Calu3 (cell line): ENCODE measurements at regions not wholly inside any gene's neighbourhood (a gene's known extent, or its start where the extent isn't known, plus 50 kb on each side); places are given as distances from the start of the nearest gene placed in this dataset.

Experiments used
- BruUV-seq: library from RNA; stranded (reverse); fragments of 400-500 nt; replicated peaks from 2 replicates; lab custom pipeline; 2021; lab: Mats Ljungman, UMichigan
- CTCF ChIA-PET: fragments of 300-600 bp; sonication (Branson Sonifier 250); formaldehyde crosslinking; loops from one replicate; lab custom pipeline; 2022; ENCODE audit warnings: antibody characterized with exemption; lab: Charles Lee
- DNase-seq: peaks from one replicate; pipeline ENCODE4 v3.0.0; 2022
- H3K27ac Mint-ChIP-seq: one replicate; pipeline ENCODE4 v1.8.0; 2022; ENCODE audit warnings: mixed read lengths; ENCODE audit not compliant: unreplicated experiment
- H3K27me3 Mint-ChIP-seq: one replicate; pipeline ENCODE4 v1.8.0; 2022; ENCODE audit warnings: mixed read lengths; ENCODE audit not compliant: unreplicated experiment
- H3K36me3 Mint-ChIP-seq: one replicate; pipeline ENCODE4 v1.8.0; 2022; ENCODE audit warnings: mild to moderate bottlenecking, moderate library complexity, mixed read lengths; ENCODE audit not compliant: insufficient read depth, unreplicated experiment
- H3K4me1 Mint-ChIP-seq: one replicate; pipeline ENCODE4 v1.8.0; 2022; ENCODE audit warnings: mild to moderate bottlenecking, low read depth, mixed read lengths; ENCODE audit not compliant: unreplicated experiment
- H3K4me3 Mint-ChIP-seq: one replicate; pipeline ENCODE4 v1.8.0; 2022; ENCODE audit warnings: mild to moderate bottlenecking, low read depth, moderate library complexity, mixed read lengths; ENCODE audit not compliant: unreplicated experiment
- H3K9me3 Mint-ChIP-seq: one replicate; pipeline ENCODE4 v1.8.0; 2022; ENCODE audit warnings: low read depth, mixed read lengths; ENCODE audit not compliant: unreplicated experiment
- CTCF ChIP-seq: fragments of 200-600 bp; IDR thresholded peaks from one replicate; pipeline ENCODE4 v1.8.0; 2022; ENCODE audit warnings: antibody characterized with exemption; ENCODE audit not compliant: unreplicated experiment
- intact Hi-C: fragments of 100-400 bp; cut with micrococcal nuclease; formaldehyde crosslinking; loops from one replicate; pipeline ENCODE4 v1.10.0; 2022; ENCODE audit not compliant: unreplicated experiment

DNA sequence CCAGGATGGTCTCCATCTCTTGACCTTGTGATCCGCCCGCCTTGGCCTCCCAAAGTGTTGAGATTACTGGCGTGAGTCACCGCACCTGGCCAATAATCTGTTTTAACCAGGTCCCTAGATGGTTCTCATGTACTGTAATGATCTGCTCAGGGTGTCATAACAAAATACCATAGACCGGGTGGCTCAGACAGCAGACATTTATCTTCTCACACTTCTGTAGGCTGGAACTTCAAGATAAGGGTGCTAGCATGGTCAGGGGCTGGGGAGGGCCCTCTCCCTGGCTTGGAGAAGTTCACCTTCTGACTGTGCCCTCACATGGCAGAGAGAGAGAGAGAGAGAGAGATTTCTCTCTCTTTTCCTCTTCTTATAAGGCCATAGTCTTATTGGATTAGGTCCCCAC lies 279.4 kb upstream of the LYZL1 start:
- H3K4me3 Mint-ChIP-seq, result no peak overlapping the region
- CTCF ChIA-PET, result no interaction called here
- H3K27me3 Mint-ChIP-seq, result no peaks in the 10 kb centered on the region
- no peaks in the 10 kb centered on the region for H3K36me3 Mint-ChIP-seq
- no peaks in the 10 kb centered on the region for H3K4me1 Mint-ChIP-seq
- no peak for TF ChIP-seq CTCF
- intact Hi-C loops, result no loop called here
- BruUV-seq, result no TSS peak
- no peaks in the 10 kb centered on the region for H3K9me3 Mint-ChIP-seq
- no peak for DNase-seq
- H3K27ac Mint-ChIP-seq, result no peak overlapping the region

DNA sequence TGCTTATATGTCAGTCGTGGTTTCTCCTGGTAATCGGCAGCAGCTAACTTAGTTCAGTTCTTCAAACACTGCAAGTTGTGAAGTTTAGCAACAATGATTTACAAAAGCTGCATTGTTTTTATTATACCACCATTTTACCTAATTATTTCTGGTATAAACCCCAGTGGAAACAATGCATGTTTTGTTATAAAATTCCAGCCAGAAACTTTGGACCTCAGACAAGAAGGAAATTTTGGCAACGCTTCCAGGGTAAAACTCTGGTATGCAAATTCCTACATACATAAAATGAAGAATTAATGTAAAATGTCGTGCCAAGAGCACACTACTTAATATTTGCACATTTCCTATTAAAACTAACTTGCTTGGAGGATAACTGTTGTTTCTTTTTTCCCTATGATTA lies 277.4 kb upstream of the LYZL1 start:
- Mint-ChIP-seq H3K4me1 (no peaks in the 10 kb centered on the region), H3K36me3 (no peaks in the 10 kb centered on the region), H3K27ac (no peak overlapping the region), H3K4me3 (no peak overlapping the region), H3K27me3 (no peaks in the 10 kb centered on the region), H3K9me3 (no peaks in the 10 kb centered on the region)
- CTCF ChIA-PET, result no interaction called here
- no peak for TF ChIP-seq CTCF
- intact Hi-C loops, result no loop called here
- BruUV-seq, result no TSS peak
- no peak for DNase-seq

DNA sequence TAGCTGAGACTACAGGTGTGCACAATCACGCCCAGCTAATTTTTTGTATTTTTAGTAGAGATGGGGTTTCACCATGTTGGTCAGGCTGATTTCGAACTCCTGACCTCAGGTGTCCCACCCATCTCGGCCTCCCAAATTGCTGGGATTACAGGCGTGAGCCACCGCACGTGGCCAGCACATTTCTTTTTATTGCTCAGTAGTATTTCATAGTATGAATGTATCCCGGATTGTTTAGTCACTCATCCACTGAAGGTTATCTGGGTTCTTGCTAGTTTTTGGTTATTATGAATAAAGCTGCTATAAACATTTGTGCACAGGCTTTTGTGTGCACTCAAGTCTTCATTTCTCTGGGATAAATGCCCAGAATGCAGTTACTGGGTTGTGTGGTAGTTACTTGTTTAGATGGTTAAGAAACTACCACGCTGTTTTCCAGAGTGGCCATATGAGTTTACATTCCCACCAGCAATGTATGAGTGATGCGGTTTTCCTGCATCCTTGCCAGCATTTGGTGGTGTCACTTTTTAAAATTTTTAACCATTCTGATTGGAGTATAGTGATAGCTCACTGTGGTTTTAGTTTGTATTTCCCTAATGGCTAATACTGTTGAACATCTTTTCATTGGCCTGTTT lies 275.8 kb upstream of the LYZL1 start:
- no TSS peak for BruUV-seq
- H3K27me3 Mint-ChIP-seq, result no peaks in the 10 kb centered on the region
- DNase-seq, result no peak
- TF ChIP-seq CTCF, result no peak
- intact Hi-C loops, result no loop called here
- H3K27ac Mint-ChIP-seq, result no peak overlapping the region
- H3K9me3 Mint-ChIP-seq, result peaks cover 4% of the 10 kb centered on the region
- H3K4me3 Mint-ChIP-seq, result no peak overlapping the region
- CTCF ChIA-PET, result no interaction called here
- H3K36me3 Mint-ChIP-seq, result no peaks in the 10 kb centered on the region
- H3K4me1 Mint-ChIP-seq, result no peaks in the 10 kb centered on the region

DNA sequence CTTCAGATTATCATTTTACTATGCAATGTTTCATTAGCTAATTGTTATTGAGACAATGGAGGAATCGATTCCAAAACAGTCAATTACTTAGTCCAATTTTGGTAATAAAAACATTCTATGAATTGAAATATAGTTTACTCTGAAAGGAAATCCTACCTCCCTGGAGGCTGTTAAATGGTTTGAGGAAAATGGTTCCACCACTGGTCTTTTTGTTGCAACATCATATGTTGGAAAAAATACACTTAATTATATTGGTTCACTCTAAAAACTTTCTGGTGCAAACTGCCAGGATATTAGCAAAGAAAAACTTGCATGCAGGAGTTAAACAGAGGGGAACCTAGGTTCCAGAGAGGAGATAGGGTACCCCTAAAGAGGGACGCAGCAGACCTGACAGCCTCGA lies 267.3 kb upstream of the LYZL1 start:
- BruUV-seq, result no TSS peak
- DNase-seq, result no peak
- Mint-ChIP-seq H3K27ac (no peak overlapping the region), H3K4me1 (peaks cover 9% of the 10 kb centered on the region), H3K36me3 (no peaks in the 10 kb centered on the region), H3K4me3 (no peak overlapping the region), H3K27me3 (no peaks in the 10 kb centered on the region), H3K9me3 (peaks cover 4% of the 10 kb centered on the region)
- intact Hi-C loops, result no loop called here
- CTCF ChIA-PET, result interaction anchor here (0.7 kb wide), 2 partner anchors 308 to 1394 kb away, joined by 3 read pairs; no protein-coding TSS in a partner anchor
- TF ChIP-seq CTCF, result no peak
